ENCODE measurements at regions not wholly inside any gene's neighbourhood (a gene's known extent, or its start where the extent isn't known, plus 50 kb on each side); places are given as distances from the start of the nearest gene placed in this dataset.

DNA sequence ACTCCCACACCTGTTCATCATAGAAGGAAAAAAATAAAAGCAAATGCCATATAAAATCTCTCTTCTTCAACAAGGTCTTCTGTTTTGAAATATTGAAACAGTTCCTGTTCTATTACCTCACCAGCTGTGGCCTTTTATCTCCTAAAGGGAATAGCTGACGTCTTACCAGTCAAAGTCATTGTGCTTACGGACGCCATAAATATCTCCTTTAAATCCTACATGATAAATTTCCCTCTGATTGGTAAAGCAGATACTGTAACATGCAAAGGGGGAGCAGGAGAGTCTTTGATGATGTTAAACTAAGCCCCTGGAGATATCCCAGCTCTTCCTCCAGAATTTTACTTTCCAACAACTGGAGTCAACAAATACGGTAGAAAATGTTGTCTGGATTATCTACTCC, 168.4 kb downstream of the ZC3H11B start:
- Histone ChIP-seq H3K4me2 (no peak overlapping the region), H2AFZ (replicated peaks) (no peak overlapping the region)
- no peak for TF ChIP-seq EZH2 (IDR thresholded peaks at IDR 0.05)
- no peak for TF ChIP-seq EZH2phosphoT487 (IDR thresholded peaks at IDR 0.05)
- TF ChIP-seq, protein P1, sequence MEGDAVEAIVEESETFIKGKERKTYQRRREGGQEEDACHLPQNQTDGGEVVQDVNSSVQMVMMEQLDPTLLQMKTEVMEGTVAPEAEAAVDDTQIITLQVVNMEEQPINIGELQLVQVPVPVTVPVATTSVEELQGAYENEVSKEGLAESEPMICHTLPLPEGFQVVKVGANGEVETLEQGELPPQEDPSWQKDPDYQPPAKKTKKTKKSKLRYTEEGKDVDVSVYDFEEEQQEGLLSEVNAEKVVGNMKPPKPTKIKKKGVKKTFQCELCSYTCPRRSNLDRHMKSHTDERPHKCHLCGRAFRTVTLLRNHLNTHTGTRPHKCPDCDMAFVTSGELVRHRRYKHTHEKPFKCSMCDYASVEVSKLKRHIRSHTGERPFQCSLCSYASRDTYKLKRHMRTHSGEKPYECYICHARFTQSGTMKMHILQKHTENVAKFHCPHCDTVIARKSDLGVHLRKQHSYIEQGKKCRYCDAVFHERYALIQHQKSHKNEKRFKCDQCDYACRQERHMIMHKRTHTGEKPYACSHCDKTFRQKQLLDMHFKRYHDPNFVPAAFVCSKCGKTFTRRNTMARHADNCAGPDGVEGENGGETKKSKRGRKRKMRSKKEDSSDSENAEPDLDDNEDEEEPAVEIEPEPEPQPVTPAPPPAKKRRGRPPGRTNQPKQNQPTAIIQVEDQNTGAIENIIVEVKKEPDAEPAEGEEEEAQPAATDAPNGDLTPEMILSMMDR (IDR thresholded peaks at IDR 0.05): no peak

DNA sequence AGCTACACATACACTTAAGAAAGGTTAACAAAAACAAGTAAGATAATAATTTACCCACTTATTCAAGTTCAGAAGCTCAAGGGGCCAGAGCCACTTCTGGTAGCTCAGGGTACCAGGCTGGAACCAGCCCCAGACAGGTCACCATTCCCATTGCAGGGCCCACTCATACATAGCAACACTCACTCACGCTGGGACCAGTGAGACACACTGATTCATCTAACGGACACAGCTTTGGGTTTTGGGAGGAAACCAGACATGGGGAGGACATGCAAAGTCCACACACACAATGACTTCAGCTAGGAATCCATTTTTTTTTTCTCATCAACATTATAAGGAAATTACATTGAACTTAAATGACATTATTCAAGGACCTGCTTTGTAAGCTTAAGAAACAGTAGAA, 169.1 kb downstream of the ZC3H11B start:
- Histone ChIP-seq H3K9me3 (ENCODE audit: low read depth) (no peaks in the 10 kb centered on the region), H3F3A (ENCODE audit: low read depth) (no peaks in the 10 kb centered on the region), H4K20me1 (ENCODE audit: low read depth) (no peaks in the 10 kb centered on the region), H3K27ac (no peak overlapping the region), H3K9ac (no peak overlapping the region), H2AFZ (replicated peaks) (no peak overlapping the region), H3K36me3 (no peaks in the 10 kb centered on the region), H3K79me2 (ENCODE audit: low read depth) (no peaks in the 10 kb centered on the region), H3K4me3 (no peak overlapping the region), H3K4me2 (no peak overlapping the region), H3K27me3 (no peaks in the 10 kb centered on the region), H3K4me1 (peaks cover 18% of the 10 kb centered on the region)
- Mint-ChIP-seq H3K4me3 (no peak overlapping the region), H3K27ac (no peak overlapping the region), H3K4me1 (peaks cover 10% of the 10 kb centered on the region), H3K27me3 (ENCODE audit: insufficient read depth, low read depth) (no peaks in the 10 kb centered on the region), H3K36me3 (no peaks in the 10 kb centered on the region), H3K9me3 (no peaks in the 10 kb centered on the region)
- no peak for DNase-seq (ENCODE audit: low spot score)
- TF ChIP-seq EZH2 (IDR thresholded peaks at IDR 0.05) (no peak), EZH2phosphoT487 (IDR thresholded peaks at IDR 0.05) (no peak)
- TF ChIP-seq, protein P1 (IDR thresholded peaks at IDR 0.05): no peak

More for the DNA sequence above, 168.4 kb downstream of the ZC3H11B start:
- no peaks in the 10 kb centered on the region for H3K9me3 Mint-ChIP-seq
- H3K27me3 ChIP-seq: no peaks in the 10 kb centered on the region
- no peak overlapping the region for H3K4me3 ChIP-seq
- no peak for DNase-seq (ENCODE audit: low spot score)
- peaks cover 18% of the 10 kb centered on the region for H3K4me1 ChIP-seq
- H3K79me2 ChIP-seq (ENCODE audit: low read depth): no peaks in the 10 kb centered on the region
- H3K36me3 Mint-ChIP-seq: no peaks in the 10 kb centered on the region
- H3K4me3 Mint-ChIP-seq: no peak overlapping the region
- no peaks in the 10 kb centered on the region for H3K36me3 ChIP-seq
- no peaks in the 10 kb centered on the region for H4K20me1 ChIP-seq (ENCODE audit: low read depth)
- no peak overlapping the region for H3K27ac Mint-ChIP-seq
- H3K27ac ChIP-seq: no peak overlapping the region
- H3F3A ChIP-seq (ENCODE audit: low read depth): no peaks in the 10 kb centered on the region
- no peak overlapping the region for H3K9ac ChIP-seq
- peaks cover 10% of the 10 kb centered on the region for H3K4me1 Mint-ChIP-seq
- H3K27me3 Mint-ChIP-seq (ENCODE audit: insufficient read depth, low read depth): no peaks in the 10 kb centered on the region
- no peaks in the 10 kb centered on the region for H3K9me3 ChIP-seq (ENCODE audit: low read depth)

DNA sequence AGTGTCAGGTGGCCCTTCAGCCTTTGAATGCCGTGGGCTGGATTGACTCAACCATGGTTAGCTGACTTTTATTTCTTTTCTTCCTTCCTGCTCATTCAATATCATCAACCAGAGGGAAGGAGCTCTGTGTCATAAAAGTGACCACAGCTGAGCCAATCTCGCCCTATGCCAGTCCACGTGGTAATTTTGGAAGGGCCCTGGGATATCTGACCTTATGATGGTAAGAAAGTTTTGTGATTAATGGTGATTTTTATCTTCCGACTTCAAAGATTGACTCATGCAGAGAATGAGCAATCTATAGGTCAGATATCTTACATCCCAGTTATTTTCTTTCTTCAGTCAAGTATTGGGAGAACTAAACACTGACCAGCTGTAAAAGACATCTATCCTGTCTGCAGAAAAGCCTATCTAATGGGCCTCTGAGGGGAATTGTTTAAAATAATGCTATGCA, 170.3 kb downstream of the ZC3H11B start:
- Mint-ChIP-seq H3K36me3 (no peaks in the 10 kb centered on the region), H3K4me1 (peaks cover 10% of the 10 kb centered on the region), H3K4me3 (no peak overlapping the region), H3K27me3 (ENCODE audit: insufficient read depth, low read depth) (no peaks in the 10 kb centered on the region), H3K9me3 (no peaks in the 10 kb centered on the region), H3K27ac (no peak overlapping the region)
- H3K4me3 ChIP-seq: no peak overlapping the region
- H3K36me3 ChIP-seq: no peaks in the 10 kb centered on the region
- H4K20me1 ChIP-seq (ENCODE audit: low read depth): no peaks in the 10 kb centered on the region
- no peaks in the 10 kb centered on the region for H3K9me3 ChIP-seq (ENCODE audit: low read depth)
- no peaks in the 10 kb centered on the region for H3K79me2 ChIP-seq (ENCODE audit: low read depth)
- H3K4me1 ChIP-seq: peaks cover 13% of the 10 kb centered on the region
- H3F3A ChIP-seq (ENCODE audit: low read depth): no peaks in the 10 kb centered on the region
- H3K27me3 ChIP-seq: no peaks in the 10 kb centered on the region
- H3K4me2 ChIP-seq: no peak overlapping the region
- H2AFZ ChIP-seq (replicated peaks): peak overlapping the region; percentile 66
- TF ChIP-seq EZH2 (IDR thresholded peaks at IDR 0.05): no peak
- TF ChIP-seq EZH2phosphoT487 (IDR thresholded peaks at IDR 0.05): no peak
- TF ChIP-seq, protein P1 (IDR thresholded peaks at IDR 0.05): no peak
- no peak for DNase-seq (ENCODE audit: low spot score)
- no peak overlapping the region for H3K9ac ChIP-seq
- H3K27ac ChIP-seq: no peak overlapping the region

All from neural progenitor cell (in vitro differentiated cells).